C1 segment of cervical spinal cord (tissue), 14 donors: ENCODE measurements at regions not wholly inside any gene's neighbourhood (a gene's known extent, or its start where the extent isn't known, plus 50 kb on each side); places are given as distances from the start of the nearest gene placed in this dataset.
"Not testable (repeated sequence)": the region's sequence is repeated elsewhere in the genome, so short reads cannot be mapped to it uniquely, and the experiment has no call there.

Experiments
- DNase-seq, 14 donors: peaks; one replicate each; lab custom pipeline; 2025; lab: John Stamatoyannopoulos, UW

- no peak for DNase-seq
Measured at GRCh38 chr6:81023007-81023582, 729.4 kb downstream of the TENT5A start.

GRCh38 chr6:81017586-81017985, 734.9 kb downstream of the TENT5A start:
- DNase-seq: not testable (repeated sequence)

- no peak for DNase-seq
Measured at GRCh38 chr6:81003894-81004293, 748.6 kb downstream of the TENT5A start.

GRCh38 chr6:81003156-81003555, 749.3 kb downstream of the TENT5A start:
- no peak for DNase-seq

GRCh38 chr6:81002126-81002525, 750.4 kb downstream of the TENT5A start:
- no peak for DNase-seq

GRCh38 chr6:80991316-80991715, 761.2 kb downstream of the TENT5A start:
- no peak for DNase-seq

- no peak for DNase-seq
Measured at GRCh38 chr6:80988892-80989291, 763.6 kb downstream of the TENT5A start.

- no peak for DNase-seq
Measured at GRCh38 chr6:80988286-80988685, 764.2 kb downstream of the TENT5A start.

GRCh38 chr6:80981226-80981625, 771.3 kb downstream of the TENT5A start:
- not testable (repeated sequence) for DNase-seq

GRCh38 chr6:80976336-80976735, 776.1 kb downstream of the TENT5A start:
- DNase-seq: no peak

GRCh38 chr6:80974579-80974978, 777.9 kb downstream of the TENT5A start:
- DNase-seq: no peak

- DNase-seq: no peak
Measured at GRCh38 chr6:80969439-80969838, 783.0 kb downstream of the TENT5A start.

GRCh38 chr6:80967609-80968008, 784.9 kb downstream of the TENT5A start:
- no peak for DNase-seq

- no peak for DNase-seq
Measured at GRCh38 chr6:80962382-80962781, 790.1 kb downstream of the TENT5A start.

- DNase-seq: no peak
Measured at GRCh38 chr6:80961166-80961565, 791.3 kb downstream of the TENT5A start.

- no peak for DNase-seq
Measured at GRCh38 chr6:80959034-80959433, 793.4 kb downstream of the TENT5A start.

GRCh38 chr6:80956898-80957297, 795.6 kb downstream of the TENT5A start:
- DNase-seq: no peak

- DNase-seq: not testable (repeated sequence)
Measured at GRCh38 chr6:80952479-80952878, 800.0 kb downstream of the TENT5A start.

GRCh38 chr6:80946402-80946801, 806.1 kb downstream of the TENT5A start:
- DNase-seq: no peak

- DNase-seq: no peak
Measured at GRCh38 chr6:80942911-80943310, 809.6 kb downstream of the TENT5A start.

GRCh38 chr6:80940976-80941375, 811.5 kb downstream of the TENT5A start:
- no peak for DNase-seq

GRCh38 chr6:80940571-80940970, 811.9 kb downstream of the TENT5A start:
- no peak for DNase-seq

GRCh38 chr6:80939898-80940297, 812.6 kb downstream of the TENT5A start:
- no peak for DNase-seq

- no peak for DNase-seq
Measured at GRCh38 chr6:80939480-80939879, 813.0 kb downstream of the TENT5A start.
